C1 segment of cervical spinal cord (tissue), 14 donors: ENCODE measurements at regions not wholly inside any gene's neighbourhood (a gene's known extent, or its start where the extent isn't known, plus 50 kb on each side); places are given as distances from the start of the nearest gene placed in this dataset.
"Not testable (repeated sequence)": the region's sequence is repeated elsewhere in the genome, so short reads cannot be mapped to it uniquely, and the experiment has no call there.

Experiments used
- DNase-seq, 14 donors: peaks; one replicate each; lab custom pipeline; 2025; lab: John Stamatoyannopoulos, UW

DNA sequence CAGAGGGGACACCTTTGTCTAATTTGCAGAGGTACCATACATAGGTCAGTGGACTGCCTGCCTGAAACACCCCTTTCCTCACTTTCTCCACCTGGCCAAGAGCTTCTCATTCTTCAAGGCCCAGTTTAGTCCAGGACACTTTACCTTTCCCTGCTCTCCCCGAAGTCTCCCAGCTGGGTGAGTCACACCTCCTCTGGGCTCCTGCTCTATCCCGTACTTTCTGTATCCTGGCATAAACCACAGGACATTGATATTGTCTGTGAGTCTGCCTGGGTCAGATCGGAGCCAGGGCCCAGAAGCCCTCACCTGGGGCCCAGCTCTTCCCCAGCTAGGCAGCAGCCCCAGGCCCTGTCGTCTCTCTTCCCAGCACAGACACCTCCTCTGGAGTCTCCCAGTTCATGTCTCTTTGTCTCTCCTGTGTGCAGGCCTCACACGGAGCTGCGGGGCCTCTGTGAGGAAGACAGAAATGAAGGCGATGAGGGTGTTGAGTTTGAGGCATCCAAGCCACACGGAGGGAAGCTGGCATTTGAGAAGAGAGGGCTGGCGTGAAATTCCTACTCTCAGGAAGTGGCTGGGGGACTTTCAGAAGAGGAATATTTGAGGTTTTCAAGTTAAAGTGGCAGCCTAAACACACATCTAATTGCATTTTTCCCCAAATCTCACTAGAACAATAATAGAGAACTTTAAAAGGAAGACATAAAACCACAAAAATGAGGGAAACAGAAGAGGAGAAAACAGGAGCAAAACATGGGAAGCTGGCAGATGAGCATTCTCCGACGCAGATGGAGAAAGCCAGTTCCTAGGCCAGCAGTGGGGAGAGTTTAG is 79.6 kb upstream of the LAPTM4A start:
- DNase-seq = no peak

DNA sequence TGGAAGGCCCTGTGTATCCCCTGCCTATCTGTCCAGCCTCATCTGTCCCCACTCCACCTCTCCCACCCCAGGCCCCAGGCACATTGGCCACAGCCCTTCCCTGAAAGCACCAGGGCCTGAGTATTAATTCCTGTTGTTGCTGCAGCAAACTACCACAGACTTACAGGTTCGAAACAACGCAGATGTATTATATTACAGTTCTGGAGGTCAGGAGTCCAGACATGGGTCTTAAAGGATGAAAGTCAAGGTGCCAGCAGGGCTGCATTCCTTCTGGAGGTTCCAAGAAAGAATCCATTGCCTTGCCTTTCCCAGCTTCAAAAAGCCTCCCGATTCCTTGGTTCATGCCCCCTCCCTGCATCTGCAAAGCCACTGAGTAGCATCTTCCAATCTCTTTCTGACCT is 78.7 kb upstream of the LAPTM4A start:
- no peak for DNase-seq

DNA sequence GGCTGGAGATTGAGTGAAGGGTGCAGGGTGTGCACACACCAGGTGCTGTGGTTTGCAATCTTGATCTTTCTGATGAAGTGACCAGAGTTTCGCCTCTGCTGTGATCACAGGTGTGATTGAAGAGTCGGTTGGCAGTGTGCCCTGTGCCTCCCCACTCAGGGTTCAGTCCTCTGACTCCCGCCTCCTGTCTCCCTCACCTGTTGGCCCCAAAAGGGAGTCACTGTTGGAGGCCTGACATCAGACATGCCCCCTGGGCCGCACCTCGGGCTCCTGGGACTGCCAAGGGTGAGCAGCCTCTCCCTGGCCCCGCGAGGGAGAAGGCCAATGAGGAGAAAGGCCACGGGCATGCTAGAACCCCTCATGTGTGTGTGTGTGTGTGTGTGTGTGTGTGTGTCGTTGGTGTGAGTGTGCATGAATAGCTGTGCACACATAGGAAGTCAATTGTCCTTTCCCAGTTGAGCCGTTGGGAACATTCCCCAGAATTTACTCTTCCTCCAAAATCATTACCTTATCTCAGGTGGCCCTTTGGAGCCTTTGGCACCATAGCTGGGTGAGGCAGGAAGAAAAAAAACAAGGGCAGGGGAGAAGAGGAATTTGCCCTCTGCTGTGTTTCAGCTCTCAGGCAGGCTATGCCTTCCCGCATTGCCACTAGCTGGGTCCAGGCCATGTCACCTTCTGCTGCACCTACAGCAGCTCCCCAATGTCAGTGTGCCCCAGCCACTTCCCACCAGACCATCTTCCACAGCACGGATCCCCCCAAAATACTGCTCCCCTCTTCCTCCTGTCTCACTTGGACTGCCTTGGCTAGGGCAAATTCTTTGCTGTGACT is 78.1 kb upstream of the LAPTM4A start:
- no peak for DNase-seq

DNA sequence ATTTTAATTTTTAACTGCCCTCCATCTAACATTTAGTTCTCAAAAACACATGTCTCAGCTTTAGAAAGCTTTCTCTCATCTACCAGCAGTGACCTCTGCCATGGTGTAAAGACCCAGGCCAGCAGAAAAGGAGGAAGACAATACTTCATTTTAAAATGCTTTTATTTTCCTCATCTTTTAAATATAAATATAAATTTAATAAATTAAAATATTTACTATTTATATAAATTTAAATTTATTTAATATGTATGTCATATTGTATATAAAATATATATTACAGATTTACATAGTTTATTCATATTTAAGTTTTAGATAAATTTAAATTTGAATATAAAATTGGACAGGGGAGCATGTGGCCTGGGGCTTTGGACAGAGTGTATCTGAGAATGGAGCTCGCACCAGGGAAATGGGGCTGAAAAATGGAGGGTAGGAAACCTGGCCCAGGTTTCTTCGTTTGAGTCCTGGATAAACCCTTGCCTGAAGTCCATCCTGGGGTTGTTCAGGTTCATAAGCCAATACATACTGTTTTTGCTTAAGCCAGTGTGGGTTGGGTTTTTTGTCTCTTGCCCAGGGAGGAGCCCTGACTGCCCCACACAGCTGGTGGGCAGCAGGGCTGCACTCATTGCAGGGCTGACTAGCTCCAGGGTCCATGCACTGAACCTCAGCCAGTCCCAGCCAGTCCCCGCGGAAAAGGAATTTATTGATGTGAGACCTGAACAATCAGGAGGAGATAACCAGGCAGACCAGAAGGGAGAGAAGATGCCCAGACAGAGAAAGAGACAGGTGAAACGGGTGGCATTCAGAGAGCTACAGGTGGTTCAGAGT is 77.3 kb upstream of the LAPTM4A start:
- DNase-seq = no peak

DNA sequence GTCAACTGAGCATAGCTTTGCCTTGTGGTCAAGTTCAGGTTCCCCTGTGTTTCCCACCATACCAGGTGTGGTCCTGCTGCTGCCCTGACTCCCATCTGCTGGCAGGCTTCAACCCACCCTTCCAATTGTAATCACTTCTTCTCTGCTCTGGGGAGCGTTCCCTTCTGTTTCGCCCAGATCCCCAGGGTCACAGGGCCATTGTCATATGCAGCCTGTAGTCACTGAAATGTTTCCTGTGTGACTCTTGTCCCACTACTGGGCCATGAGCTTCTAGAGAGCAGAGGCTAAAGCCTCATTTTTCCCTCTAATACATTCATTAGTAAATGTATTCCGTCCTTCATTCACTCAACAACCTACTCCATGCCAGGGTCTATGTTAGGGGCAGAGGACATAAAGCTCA is 75.0 kb upstream of the LAPTM4A start:
- no peak for DNase-seq

DNA sequence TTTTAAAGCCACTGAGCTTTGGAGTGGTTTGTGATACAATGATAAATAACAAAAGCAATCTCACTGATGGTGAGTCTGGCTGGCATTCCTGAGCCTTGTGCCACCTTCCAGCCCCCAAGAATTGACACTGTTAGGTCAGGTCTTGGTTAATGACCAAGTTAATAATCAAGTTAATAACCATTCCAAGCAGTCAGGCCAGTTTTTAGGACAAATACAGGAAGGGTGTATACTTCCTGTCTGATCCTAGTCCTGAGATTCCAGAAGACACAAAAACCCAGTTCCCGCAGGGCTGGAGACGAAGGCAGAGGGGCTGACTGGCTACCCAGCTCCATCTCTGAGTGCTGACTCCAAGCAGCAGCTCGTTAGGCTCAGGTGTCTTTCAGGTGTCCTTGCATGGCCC is 74.6 kb upstream of the LAPTM4A start:
- no peak for DNase-seq

DNA sequence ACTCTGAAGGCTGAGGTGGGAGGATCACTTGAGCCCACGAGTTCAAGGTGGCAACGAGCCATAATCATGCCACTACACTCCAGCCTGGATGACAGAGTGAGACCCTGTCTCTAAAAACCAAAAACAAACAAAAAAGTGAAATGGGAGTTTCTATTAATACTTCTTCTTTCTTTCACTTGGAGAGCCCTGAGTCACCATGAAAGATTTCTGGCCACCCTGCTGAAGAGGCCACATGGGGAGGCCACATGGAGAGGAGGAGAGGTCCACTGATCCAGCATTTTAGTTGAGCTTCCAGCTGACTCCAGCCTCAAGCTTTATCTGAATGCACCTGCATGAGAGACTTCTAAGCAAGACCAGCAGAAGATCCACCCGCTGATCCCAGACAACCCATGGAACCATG is 74.2 kb upstream of the LAPTM4A start:
- no peak for DNase-seq

DNA sequence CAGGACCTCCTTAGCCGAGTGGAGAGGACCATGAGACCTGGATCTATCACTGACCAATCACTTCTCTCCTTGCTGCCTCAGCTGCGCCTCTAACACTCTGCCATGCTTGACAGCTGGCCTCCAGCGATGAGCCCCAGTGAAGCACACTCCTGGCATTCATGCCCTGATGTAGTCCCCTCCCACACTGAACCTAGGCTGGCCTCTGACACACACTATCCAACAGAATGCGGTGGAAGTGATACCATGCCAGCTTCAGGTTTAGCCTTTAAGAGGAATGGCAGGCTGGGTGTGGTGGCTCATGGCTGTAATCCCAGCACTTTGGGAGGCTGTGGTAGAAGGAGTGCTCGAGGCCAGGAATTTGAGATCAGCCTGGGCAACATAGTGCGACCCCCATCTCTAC is 73.7 kb upstream of the LAPTM4A start:
- no peak for DNase-seq

DNA sequence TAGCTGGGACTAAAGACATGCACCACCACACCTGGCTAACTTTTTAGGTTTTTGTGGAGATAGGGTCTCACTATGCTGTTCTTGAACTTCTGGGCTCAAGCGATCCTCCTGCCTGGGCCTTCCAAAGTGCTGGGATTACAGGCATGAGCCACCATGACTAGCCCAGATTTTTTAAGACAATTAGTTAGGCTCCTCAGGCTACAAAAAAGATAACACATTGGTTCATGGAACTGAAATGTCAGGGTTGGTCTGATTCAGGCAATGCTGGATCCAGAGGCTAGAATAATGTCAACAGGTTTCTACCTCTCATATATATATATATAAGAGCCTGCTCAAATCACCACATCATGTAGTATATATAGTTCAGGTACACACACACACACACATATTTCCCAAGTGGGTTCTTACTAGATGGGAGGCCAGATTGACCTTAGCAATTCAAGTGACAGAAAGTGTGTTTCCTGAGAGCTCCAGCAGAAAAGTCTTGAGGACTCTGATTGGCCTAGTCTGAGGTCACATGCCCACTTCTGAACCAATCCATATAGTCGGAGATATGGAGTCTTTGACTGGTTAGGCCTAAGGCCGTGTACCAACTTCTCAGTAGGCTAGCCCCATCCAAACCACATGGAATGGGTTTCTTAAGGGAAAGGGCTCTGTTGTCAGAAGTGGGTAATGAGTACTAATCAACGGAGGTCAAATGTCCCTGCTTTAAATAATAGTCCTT is 72.6 kb upstream of the LAPTM4A start:
- DNase-seq = no peak

DNA sequence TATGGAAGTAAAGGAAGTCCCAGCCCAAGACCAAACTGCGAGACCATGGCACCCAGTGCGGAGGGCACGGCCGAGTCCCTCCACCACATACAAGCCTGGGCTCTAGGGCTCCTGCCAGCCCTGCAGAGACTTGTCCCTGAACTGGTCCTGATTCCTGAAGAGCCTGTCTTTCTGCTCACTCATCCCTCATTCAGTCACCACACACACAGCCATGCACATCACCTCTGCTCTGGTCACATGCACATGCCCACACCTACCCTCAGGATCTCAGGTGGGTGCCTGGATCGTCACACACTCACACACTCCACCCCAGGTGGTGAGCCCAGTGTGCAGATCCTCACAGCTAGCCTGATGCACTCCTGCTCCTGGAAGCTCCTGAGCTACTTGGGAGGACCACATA is 71.4 kb upstream of the LAPTM4A start:
- no peak for DNase-seq

DNA sequence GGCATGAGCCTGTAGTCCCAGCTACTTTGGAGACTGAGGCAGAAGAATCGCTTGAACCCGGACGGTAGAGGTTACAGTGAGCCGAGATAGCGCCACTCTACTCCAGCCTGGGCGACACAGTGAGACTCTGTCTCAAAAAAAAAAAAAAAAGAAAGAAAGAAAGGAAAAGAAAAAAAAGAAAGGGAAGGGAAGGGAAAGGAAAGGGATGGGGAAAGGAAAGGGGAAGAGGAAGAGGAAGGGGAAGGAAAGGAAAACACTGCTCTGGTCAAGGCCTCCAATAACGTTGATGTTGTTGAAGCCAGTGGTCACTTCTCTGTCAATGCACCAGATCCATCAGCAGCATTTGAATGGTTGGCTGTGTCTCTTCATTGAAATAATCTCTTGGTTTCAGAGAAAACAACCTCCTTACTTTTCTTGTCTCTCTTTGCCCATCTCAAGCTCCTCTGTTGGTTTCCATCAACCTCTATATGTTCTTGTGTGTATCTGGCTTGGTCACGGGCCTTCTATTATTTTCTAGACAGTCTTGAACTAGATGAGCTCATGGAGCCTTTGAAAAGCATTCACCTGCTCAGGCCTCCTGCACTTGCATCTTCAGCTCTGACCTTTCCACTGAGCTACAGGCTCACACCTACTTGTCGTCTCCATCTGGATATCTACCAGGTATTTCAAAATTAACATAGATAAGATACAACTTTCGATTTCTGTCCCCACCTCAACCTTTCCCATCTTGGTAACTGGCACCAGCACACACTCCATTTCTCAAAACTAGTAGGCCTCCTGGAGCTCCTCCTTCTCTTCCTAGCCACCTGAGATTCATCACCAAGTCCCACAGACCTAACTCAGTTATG is 69.4 kb upstream of the LAPTM4A start:
- DNase-seq = no peak

DNA sequence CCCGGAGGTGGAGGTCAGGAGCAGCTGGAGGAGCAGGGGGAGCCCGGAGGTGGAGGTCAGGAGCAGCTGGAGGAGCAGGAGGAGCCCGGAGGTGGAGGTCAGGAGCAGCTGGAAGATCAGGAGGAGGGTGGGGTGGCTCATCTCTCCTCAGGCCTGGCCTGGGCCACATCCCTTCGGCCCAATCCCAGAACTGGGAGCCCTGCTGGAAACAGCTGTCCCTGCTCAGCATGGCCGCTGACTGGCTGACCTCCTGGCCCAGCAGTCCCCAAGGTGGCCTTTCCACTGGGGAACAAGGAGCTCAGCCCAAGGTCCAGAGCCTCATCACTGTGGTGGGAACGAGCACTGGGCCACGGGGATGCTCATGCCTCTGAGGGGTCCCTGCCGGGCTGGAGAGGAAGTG is 66.6 kb upstream of the LAPTM4A start:
- DNase-seq = no peak

DNA sequence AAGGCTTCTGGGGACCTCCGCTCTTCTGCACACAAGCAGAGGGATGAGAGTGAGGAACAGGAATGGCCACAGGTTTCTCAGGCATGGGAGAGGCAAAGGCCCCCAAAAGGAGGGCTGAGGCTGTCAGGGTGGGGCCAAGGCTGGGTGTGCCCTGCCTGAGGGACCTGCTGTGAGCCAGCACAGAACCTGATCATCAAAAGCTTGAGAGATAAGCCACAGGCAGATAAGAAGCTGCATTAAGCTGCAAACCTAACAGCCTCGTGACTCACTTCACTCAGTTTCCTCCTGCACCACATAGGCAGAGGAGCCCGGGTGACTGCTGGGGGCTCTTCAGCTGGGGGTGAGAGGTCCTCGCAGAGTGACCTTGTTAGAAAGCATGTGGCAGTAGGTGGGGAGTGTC is 64.5 kb upstream of the LAPTM4A start:
- no peak for DNase-seq

DNA sequence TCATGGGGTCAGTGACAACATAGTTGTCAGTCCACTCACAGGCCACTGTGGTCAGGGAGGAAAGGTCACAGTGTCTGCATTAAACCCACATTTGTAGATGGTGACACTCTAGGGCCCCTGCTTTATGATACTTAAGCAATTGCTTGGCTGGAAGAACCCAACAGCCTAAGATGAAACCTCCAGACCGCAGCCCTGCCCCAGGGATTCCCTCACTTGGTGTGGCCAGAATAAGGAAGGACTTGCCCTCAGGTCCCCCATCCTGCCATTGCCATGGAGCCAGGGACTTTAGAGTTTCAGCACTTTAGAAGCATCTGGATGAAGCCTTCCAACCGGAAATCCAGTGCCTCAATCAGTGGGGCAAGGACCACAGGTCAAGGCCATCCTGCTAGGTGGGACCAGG is 63.9 kb upstream of the LAPTM4A start:
- no peak for DNase-seq

DNA sequence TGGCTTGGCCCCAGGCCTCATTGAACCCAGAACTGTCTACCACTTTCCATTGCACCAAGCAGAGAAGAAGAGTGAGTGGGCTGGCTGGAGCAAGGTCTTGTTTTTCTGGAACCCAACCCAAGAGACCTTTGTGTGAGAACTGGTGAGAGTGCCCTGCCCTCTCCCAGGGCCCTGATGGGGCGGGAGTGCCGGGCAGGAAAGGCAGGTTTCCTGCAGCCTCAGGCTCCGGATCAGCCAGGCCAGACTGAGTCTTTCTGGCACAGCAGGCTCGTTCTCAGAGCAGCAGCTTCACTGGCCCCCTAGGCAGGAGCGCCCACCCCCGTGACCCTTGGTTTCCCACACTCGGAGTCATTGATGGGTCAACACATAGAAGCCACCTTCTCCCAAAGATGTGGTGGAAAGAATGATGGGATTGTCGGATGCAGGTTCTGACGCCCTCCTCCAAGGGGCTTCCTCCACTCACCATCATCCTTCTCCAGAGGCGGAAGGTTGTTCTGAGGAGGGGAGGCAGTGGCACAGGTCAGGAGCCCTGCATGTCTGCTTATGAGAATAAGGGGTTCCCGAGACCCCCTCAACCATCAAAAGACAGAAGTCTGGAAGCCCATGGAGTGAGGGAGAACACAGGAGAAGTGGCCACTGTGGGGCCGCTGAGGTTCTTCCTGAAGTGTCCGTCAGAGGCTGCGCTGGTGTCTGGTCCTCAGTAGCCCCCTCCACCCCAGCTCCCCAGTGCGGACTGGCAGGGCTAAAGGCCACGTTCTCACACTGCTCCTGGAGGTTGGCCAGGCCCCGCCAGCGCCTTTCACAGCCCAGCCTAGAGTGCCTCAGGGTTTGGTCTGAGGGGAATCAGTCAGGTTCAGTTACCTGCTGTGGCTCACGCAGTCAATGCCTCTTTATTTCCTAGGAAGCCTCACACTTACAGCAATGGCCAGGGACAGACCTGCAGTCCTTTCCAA is 62.8 kb upstream of the LAPTM4A start:
- DNase-seq = no peak

DNA sequence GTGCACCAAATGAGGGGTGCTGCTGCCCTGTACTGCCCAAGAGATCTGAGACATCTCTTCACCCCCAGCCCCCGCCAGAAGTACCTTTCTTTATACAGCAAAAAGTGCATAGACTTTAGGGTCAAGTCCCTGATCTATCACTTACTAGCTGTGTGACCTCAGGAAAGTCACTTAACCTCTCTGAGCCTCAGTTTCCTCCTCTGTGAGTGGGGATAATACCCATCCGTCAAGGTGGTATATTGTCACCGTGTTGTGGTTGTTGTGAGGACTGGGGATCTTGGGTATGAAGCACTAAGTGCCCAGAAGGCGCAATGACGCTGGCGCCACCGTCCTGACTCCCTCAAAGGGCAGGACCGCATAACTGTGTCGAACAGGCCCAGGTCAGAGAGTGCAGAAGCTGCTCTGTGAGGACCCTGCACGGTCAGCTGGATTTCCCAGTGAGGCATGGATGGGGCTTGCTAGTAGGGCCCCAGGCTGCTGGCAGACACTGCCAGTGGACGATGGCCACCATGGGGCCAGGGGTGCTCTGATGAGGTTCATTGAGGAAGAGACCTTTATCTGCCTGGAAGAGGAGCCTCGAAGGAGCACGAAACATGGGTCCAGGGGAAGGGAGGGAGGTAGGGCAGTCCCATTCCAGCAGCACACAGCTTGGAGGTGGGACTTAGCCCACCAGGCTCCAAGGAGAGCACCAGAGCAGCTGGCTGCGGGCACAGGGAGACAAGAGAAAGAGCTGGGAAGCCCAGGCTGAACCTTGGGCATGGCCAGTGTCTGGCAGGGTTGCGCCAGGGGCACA is 61.8 kb upstream of the LAPTM4A start:
- no peak for DNase-seq

DNA sequence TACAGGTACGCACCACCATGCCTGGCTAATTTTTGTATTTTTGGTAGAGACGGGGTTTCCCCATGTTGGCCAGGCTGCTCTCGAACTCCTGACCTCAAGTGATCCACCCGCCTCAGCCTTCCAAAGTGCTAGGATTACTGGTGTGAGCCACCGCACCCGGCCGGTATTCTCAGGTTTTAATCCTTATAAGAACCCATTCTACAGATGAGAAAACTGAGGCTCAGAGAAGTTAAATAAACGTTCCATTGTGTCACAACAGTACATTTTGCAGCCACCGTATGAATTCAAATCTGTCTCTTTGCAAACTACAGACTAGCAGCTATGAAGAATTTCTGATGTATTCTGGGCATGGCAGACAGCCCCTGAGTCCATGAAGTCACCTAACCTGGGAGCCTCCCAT is 60.9 kb upstream of the LAPTM4A start:
- DNase-seq = not testable (repeated sequence)

DNA sequence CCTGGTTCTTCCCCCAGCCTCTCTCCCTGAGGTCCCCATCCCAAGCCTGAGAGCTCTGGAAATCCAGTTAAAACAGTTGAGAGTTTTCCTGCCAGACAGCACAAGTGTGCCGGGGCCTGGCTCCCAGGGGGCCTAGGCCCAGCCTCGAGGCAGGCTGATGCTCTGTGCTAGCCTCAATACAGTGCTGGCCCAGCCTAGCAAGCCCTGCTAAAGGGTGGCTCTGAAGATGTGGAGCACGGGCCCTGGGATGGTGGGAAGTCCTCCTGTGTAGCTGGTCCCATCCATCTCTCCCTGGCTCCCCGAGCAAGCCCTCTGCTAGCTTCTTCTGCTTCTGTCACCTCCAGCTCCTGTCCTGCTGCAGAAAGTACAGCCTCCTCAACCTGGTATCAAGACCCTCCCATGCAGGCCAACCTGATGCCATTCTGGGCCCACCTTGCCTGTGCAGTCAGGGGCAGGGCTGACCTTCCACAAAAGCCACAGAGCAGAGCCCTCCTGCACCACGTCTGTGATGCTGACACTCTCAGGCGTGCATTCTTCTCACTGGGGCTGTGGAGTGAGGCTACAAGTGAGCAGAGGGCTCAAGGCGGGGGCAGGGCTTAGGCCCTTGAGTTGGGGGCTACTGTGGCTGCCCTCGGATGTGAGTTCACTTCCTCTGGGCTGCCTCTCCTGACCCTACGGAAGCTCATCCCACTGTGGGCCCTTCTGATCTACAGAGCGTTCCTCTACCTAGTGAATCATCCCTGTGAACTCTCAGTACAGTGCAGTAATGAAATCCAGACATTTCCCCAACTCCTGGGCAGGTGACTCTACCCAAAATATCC is 60.1 kb upstream of the LAPTM4A start:
- no peak for DNase-seq
